Esophagus squamous epithelium (tissue), 5 donors: ENCODE measurements at regions not wholly inside any gene's neighbourhood (a gene's known extent, or its start where the extent isn't known, plus 50 kb on each side); places are given as distances from the start of the nearest gene placed in this dataset.

Source experiments
- DNase-seq: peaks from one replicate; lab custom pipeline; 2025; lab: John Stamatoyannopoulos, UW
- H3K27ac ChIP-seq, 4 donors: fragments of 200-600 bp; sonication (generic); one replicate each; pipeline ENCODE4 v1.5.1; 2016 to 2019; ENCODE audit warnings: mild to moderate bottlenecking in 1 of 4
- H3K27me3 ChIP-seq, 4 donors: fragments of 200-600 bp; sonication (generic); 1 replicate in 3 of 4; 2 replicates in 1 of 4; pipeline versions ENCODE4 v1.5.1 to v1.6.0; 2017 to 2021; ENCODE audit warnings: antibody characterized with exemption in 1 of 4
- H3K36me3 ChIP-seq, 3 donors: fragments of 200-600 bp; sonication (generic); one replicate each; pipeline ENCODE4 v1.5.1; 2016 to 2019
- H3K4me1 ChIP-seq, 3 donors: fragments of 200-600 bp; sonication (generic); one replicate each; pipeline ENCODE4 v1.5.1; 2017 to 2019
- H3K4me3 ChIP-seq, 4 donors: fragments of 200-600 bp; sonication (generic); 1 replicate in 3 of 4; 2 replicates in 1 of 4; pipeline ENCODE4 v1.5.1; 2016 to 2019; ENCODE audit warnings: mild to moderate bottlenecking in 2 of 4, moderate library complexity in 1 of 4
- H3K9me3 ChIP-seq, 3 donors: fragments of 200-600 bp; sonication (generic); one replicate each; pipeline ENCODE4 v1.5.1; 2016 to 2019
- POLR2A ChIP-seq, 4 donors: fragments of 450-650 bp; IDR thresholded peaks; one replicate each; pipeline ENCODE4 v1.6.1; 2017; ENCODE audit warnings: antibody characterized with exemption in 4 of 4, mild to moderate bottlenecking in 4 of 4, moderate library complexity in 3 of 4
- WGBS, 2 donors: methylation state at CpG; one replicate each; pipeline ENCODE4 v1.1.5; 2018; 5-methylcytosine and 5-hydroxymethylcytosine counted together
- intact Hi-C: fragments of 100-400 bp; cut with DNase I; formaldehyde crosslinking; loops from one replicate; pipeline ENCODE4 v1.15.0; 2022
- TF ChIP-seq, protein P1 (sequence below), 6 experiments: fragments of 450-650 bp in 4 of 6; fragments of 200-600 bp in 2 of 6; sonication (generic) in 2 of 6; IDR thresholded peaks; one replicate each; pipeline ENCODE4 v1.5.1; 2016 to 2019; ENCODE audit warnings: antibody characterized with exemption in 6 of 6, mild to moderate bottlenecking in 4 of 6, moderate library complexity in 4 of 6
- donor health status: DM: yes; HTN: yes; CAD: no.

GRCh38 chr14:97420211-97420610 lies 623.0 kb downstream of the VRK1 start:
- Histone ChIP-seq H3K27me3 (peaks cover 0 to 26% (median 0%) of the 10 kb centered on the region in 4 donors), H3K9me3 (no peaks in the 10 kb centered on the region), H3K4me3 (no peak overlapping the region), H3K27ac (no peak overlapping the region), H3K4me1 (peaks cover 0 to 5% (median 0%) of the 10 kb centered on the region in 3 donors), H3K36me3 (no peaks in the 10 kb centered on the region)
- WGBS, 2 donors = 70 to 72% methylated on average over 6 of the region's 6 CpGs
- no peak for DNase-seq
- TF ChIP-seq, protein P1, sequence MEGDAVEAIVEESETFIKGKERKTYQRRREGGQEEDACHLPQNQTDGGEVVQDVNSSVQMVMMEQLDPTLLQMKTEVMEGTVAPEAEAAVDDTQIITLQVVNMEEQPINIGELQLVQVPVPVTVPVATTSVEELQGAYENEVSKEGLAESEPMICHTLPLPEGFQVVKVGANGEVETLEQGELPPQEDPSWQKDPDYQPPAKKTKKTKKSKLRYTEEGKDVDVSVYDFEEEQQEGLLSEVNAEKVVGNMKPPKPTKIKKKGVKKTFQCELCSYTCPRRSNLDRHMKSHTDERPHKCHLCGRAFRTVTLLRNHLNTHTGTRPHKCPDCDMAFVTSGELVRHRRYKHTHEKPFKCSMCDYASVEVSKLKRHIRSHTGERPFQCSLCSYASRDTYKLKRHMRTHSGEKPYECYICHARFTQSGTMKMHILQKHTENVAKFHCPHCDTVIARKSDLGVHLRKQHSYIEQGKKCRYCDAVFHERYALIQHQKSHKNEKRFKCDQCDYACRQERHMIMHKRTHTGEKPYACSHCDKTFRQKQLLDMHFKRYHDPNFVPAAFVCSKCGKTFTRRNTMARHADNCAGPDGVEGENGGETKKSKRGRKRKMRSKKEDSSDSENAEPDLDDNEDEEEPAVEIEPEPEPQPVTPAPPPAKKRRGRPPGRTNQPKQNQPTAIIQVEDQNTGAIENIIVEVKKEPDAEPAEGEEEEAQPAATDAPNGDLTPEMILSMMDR (IDR thresholded peaks at IDR 0.05) = no peak
- TF ChIP-seq POLR2A (IDR thresholded peaks at IDR 0.05) = no peak
- intact Hi-C loops = no loop called here

DNA sequence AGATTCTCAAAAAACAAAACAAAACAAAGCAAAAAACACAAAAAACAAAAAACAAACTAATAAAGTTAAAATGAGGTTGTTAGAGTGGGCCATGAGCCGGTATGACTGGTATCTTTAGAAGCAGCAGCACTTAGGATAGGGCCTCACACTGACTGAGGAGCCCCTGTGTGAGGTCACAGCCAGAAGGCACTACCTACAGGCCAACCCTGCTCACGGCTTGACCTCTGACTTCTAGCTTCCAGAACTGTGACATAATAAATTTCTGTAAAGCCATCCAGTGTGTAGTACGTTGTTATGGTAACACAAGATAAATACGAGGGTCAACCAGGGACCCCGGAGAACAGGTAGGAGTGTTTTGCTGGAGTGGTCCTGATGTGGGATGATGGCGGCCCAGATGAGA lies 629.6 kb downstream of the VRK1 start:
- no peak overlapping the region for H3K4me3 ChIP-seq
- DNase-seq = no peak
- H3K4me1 ChIP-seq = no peaks in the 10 kb centered on the region
- H3K36me3 ChIP-seq = no peaks in the 10 kb centered on the region
- intact Hi-C loops = no loop called here
- 80 to 89% methylated on average over 6 of the region's 6 CpGs for WGBS, 2 donors
- no peak overlapping the region for H3K27ac ChIP-seq
- TF ChIP-seq POLR2A (IDR thresholded peaks at IDR 0.05) = no peak
- TF ChIP-seq, protein P1 (IDR thresholded peaks at IDR 0.05) = no peak
- H3K9me3 ChIP-seq = no peaks in the 10 kb centered on the region
- H3K27me3 ChIP-seq = peaks cover 0 to 15% (median 0%) of the 10 kb centered on the region in 4 donors

DNA sequence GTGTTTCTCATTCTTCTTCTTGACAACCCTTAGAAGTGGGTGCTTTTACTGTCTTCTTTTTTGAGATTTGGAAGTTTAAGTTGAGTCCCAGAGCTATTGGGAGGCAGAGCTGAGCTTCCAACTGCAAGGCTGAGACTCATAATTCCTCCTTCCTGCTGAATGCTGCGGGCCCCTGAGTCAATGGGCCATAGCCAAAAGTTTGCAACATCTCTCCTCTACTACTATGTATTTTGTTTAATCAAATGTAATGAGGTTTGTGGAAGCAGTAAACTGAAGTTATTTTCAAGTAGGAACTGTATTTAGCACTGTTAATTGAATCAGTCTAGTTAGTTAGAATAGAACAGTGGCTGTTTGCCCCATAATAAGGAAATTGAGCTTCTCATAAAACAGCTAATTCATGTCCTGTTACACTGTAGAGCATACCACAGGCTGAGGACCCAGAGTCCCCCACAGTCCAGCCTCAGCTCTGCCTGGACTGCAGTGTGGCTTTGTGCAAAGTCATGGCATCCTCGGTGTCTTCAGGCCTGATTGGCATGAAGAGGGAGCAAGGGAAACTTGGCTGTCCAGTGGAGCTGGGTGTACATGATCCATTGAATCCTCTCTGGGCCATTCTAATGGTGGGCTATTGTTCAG lies 631.7 kb downstream of the VRK1 start:
- no peaks in the 10 kb centered on the region for H3K36me3 ChIP-seq
- no peaks in the 10 kb centered on the region for H3K4me1 ChIP-seq
- peaks cover 0 to 10% (median 0%) of the 10 kb centered on the region in 4 donors for H3K27me3 ChIP-seq
- H3K27ac ChIP-seq = no peak overlapping the region
- H3K4me3 ChIP-seq = no peak overlapping the region
- H3K9me3 ChIP-seq = no peaks in the 10 kb centered on the region
- no peak for DNase-seq
- no peak for TF ChIP-seq POLR2A (IDR thresholded peaks at IDR 0.05)
- TF ChIP-seq, protein P1 (IDR thresholded peaks at IDR 0.05) = no peak
- intact Hi-C loops = no loop called here
- 52 to 56% methylated on average over 2 of the region's 2 CpGs for WGBS, 2 donors

DNA sequence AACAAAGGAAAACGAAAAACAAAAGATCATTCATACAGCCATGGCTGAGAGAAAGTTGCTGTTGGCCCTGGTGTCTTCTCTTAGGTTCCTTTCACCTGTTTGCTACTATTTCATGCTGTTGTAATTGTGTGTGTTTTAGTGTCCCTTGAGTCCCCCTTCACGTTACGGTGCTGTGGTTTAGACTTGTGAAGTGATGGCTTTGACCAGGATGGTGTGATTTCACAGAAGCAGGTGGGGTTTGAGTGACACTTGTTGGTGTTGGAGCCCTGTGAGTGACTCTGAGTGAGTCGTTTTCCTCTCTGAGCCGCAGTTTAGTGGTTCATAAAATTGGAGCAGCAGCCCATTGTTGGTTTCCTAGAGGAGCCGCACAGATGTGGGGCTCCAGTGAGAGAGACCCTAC lies 635.4 kb downstream of the VRK1 start:
- Histone ChIP-seq H3K9me3 (no peaks in the 10 kb centered on the region), H3K4me3 (no peak overlapping the region), H3K27ac (no peak overlapping the region), H3K27me3 (peaks cover 0 to 7% (median 0%) of the 10 kb centered on the region in 4 donors), H3K36me3 (no peaks in the 10 kb centered on the region), H3K4me1 (no peaks in the 10 kb centered on the region)
- TF ChIP-seq POLR2A (IDR thresholded peaks at IDR 0.05) = no peak
- TF ChIP-seq, protein P1 (IDR thresholded peaks at IDR 0.05) = no peak
- 76 to 79% methylated on average over 5 to 6 of the region's 6 CpGs for WGBS, 2 donors
- DNase-seq = no peak
- intact Hi-C loops = no loop called here

DNA sequence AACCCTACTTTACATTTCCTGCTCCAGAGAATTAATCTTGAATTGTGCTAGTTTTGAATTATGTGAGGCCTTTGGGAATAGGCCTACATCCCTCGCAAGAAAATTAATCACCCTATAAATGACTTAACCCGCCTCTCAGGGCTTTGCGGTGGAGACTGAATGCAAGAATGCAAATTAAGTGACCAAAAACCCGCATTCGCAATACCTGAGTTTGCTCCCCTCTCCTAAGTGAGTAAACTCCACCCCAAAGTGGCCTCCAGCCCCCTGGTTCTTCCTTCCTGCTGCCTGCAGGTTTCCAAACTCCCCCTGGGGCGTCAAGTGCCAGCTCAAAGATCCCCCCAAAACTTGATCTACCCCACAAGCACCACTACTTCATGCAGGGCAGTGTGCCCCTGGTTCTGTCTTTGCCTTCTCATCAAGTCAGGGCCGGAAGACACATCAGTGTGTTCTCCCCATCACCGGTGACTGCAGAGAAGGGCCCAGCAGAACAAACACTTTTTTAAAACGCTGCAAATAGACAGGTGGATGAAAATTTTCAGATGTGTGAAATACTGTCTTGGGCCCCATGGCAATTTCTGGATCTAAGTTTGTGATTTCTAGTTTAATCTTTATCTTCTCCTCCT lies 644.7 kb downstream of the VRK1 start:
- Histone ChIP-seq H3K27me3 (no peaks in the 10 kb centered on the region), H3K4me3 (no peak overlapping the region), H3K4me1 (no peaks in the 10 kb centered on the region), H3K9me3 (no peaks in the 10 kb centered on the region), H3K27ac (no peak overlapping the region), H3K36me3 (no peaks in the 10 kb centered on the region)
- intact Hi-C loops = no loop called here
- TF ChIP-seq, protein P1 (IDR thresholded peaks at IDR 0.05) = no peak
- no peak for TF ChIP-seq POLR2A (IDR thresholded peaks at IDR 0.05)
- 80 to 92% methylated on average over 8 of the region's 9 CpGs for WGBS, 2 donors
- no peak for DNase-seq
